KMS-11 (cell line): ENCODE measurements at regions not wholly inside any gene's neighbourhood (a gene's known extent, or its start where the extent isn't known, plus 50 kb on each side); places are given as distances from the start of the nearest gene placed in this dataset.

Experiments used
- H2AFZ ChIP-seq: fragments of 200-600 bp; sonication (generic); 2 replicates; pipeline ENCODE4 v1.6.1; 2016; ENCODE audit warnings: antibody characterized with exemption, mixed run types, low read depth
- H3K27ac ChIP-seq: fragments of 200-600 bp; sonication (generic); 2 replicates; pipeline ENCODE4 v1.6.1; 2016; ENCODE audit warnings: mild to moderate bottlenecking, mixed run types
- H3K27me3 ChIP-seq: fragments of 200-600 bp; sonication (generic); 2 replicates; pipeline ENCODE4 v1.6.1; 2017; ENCODE audit warnings: mild to moderate bottlenecking, low read depth, mixed run types, moderate library complexity; ENCODE audit not compliant: insufficient read depth
- H3K36me3 ChIP-seq: fragments of 200-600 bp; sonication (generic); 2 replicates; pipeline ENCODE4 v1.6.1; 2017; ENCODE audit warnings: mild to moderate bottlenecking, mixed run types; ENCODE audit not compliant: insufficient read depth
- H3K4me1 ChIP-seq: fragments of 200-600 bp; sonication (generic); 2 replicates; pipeline ENCODE4 v1.6.1; 2016; ENCODE audit warnings: mild to moderate bottlenecking, low read depth, mixed run types; ENCODE audit not compliant: poor library complexity, severe bottlenecking
- H3K4me2 ChIP-seq: fragments of 200-600 bp; sonication (generic); 2 replicates; pipeline ENCODE4 v1.7.0; 2016; ENCODE audit warnings: mild to moderate bottlenecking, mixed run types
- H3K4me3 ChIP-seq: fragments of 200-600 bp; sonication (generic); IDR thresholded peaks from 2 replicates; pipeline ENCODE4 v1.6.1; 2017; ENCODE audit warnings: low read depth, low read length, mixed read lengths; ENCODE audit not compliant: insufficient read depth
- H3K79me2 ChIP-seq: fragments of 200-600 bp; sonication (generic); 2 replicates; pipeline ENCODE4 v1.6.1; 2016; ENCODE audit warnings: low read depth, mixed run types; ENCODE audit not compliant: insufficient read depth
- H3K9ac ChIP-seq: fragments of 200-600 bp; sonication (generic); 2 replicates; pipeline ENCODE4 v1.6.1; 2016; ENCODE audit warnings: mild to moderate bottlenecking, mixed run types
- H4K20me1 ChIP-seq: fragments of 200-600 bp; sonication (generic); 2 replicates; pipeline ENCODE4 v1.6.1; 2016; ENCODE audit warnings: mild to moderate bottlenecking, mixed run types; ENCODE audit not compliant: insufficient read depth
- TF ChIP-seq, protein P1 (sequence below): fragments of 200-600 bp; sonication (generic); conservative IDR thresholded peaks from 2 replicates; pipeline ENCODE4 v1.6.1; 2017; ENCODE audit warnings: low read depth, mild to moderate bottlenecking, antibody characterized with exemption, low read length, moderate library complexity, mixed read lengths

DNA sequence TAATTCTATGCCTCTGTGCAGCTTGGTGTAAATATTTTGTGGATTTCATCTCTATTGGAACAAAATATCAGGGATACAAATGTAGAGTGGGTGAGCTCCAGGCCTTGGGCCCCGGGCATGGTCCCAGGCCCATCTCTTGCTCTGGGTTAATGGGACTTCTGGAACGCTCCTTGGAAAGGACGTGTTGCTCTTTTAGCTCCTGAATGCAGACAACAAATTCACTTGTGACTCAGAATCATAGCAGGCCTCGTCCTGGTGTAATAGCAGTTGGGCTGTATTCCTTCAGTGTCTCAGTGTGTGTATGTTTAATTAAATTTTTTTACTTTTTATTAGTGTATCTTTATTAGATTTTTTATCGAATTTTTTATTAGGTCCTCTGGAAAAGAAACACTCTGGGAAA is 266.7 kb upstream of the C2CD4B start:
- H3K4me2 ChIP-seq = no peak overlapping the region; the same call in 1 of the 2 replicates
- no peaks in the 10 kb centered on the region for H3K36me3 ChIP-seq
- H3K27ac ChIP-seq = no peak overlapping the region

DNA sequence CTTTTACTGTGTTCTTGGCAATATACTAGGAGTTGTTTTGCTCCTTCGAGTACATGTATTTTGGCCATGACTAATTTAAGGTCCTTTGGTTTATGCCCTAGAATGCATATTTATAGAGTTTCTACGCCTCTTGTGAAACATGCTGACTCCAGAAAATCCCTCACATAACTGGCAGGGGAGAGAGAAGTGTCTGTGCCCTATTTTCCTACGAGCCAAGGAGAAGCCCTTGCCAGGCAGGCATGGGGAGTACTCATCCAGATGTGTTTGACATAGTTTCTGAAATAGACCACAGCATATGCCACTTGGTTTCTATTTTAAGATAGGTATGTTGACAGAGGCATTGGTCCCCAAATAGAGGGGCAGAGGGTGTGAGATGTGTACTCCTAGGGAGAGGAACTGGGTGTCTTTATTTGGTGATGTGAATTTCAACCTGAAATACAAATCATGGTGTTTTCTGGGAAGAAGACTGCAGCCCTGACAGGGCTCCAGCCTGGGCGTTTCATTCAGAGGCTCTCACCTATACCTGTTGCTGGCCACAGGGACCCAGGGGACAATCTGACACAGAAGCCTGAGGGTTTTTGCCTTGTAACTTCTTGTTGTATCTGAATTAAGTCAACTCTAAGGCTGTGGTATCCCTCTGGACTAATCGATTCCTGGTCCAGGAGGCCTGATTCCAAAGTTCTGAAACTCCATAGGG is 267.8 kb upstream of the C2CD4B start:
- H3K27ac ChIP-seq = peak overlapping the region; percentile 23; the same call in 1 of the 2 replicates

More for the DNA sequence above, 266.7 kb upstream of the C2CD4B start:
- H3K79me2 ChIP-seq = no peaks in the 10 kb centered on the region
- H4K20me1 ChIP-seq = no peaks in the 10 kb centered on the region
- no peaks in the 10 kb centered on the region for H3K27me3 ChIP-seq
- H3K4me3 ChIP-seq = no peak overlapping the region
- TF ChIP-seq, protein P1, sequence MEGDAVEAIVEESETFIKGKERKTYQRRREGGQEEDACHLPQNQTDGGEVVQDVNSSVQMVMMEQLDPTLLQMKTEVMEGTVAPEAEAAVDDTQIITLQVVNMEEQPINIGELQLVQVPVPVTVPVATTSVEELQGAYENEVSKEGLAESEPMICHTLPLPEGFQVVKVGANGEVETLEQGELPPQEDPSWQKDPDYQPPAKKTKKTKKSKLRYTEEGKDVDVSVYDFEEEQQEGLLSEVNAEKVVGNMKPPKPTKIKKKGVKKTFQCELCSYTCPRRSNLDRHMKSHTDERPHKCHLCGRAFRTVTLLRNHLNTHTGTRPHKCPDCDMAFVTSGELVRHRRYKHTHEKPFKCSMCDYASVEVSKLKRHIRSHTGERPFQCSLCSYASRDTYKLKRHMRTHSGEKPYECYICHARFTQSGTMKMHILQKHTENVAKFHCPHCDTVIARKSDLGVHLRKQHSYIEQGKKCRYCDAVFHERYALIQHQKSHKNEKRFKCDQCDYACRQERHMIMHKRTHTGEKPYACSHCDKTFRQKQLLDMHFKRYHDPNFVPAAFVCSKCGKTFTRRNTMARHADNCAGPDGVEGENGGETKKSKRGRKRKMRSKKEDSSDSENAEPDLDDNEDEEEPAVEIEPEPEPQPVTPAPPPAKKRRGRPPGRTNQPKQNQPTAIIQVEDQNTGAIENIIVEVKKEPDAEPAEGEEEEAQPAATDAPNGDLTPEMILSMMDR = no peak
- H2AFZ ChIP-seq = no peak overlapping the region
- H3K4me1 ChIP-seq = peaks cover 24% of the 10 kb centered on the region
- H3K9ac ChIP-seq = no peak overlapping the region

GRCh38 chr15:62436235-62436634 is 271.1 kb upstream of the C2CD4B start:
- TF ChIP-seq, protein P1 = no peak
- H3K27ac ChIP-seq = no peak overlapping the region
- no peak overlapping the region for H2AFZ ChIP-seq
- H3K4me3 ChIP-seq = no peak overlapping the region
- H3K9ac ChIP-seq = no peak overlapping the region
- no peaks in the 10 kb centered on the region for H3K79me2 ChIP-seq
- no peaks in the 10 kb centered on the region for H4K20me1 ChIP-seq
- no peak overlapping the region for H3K4me2 ChIP-seq
- H3K36me3 ChIP-seq = no peaks in the 10 kb centered on the region
- peaks cover 24% of the 10 kb centered on the region for H3K4me1 ChIP-seq
- no peaks in the 10 kb centered on the region for H3K27me3 ChIP-seq

More for the DNA sequence above, 267.8 kb upstream of the C2CD4B start:
- H4K20me1 ChIP-seq = no peaks in the 10 kb centered on the region
- H3K4me2 ChIP-seq = peak overlapping the region; percentile 78
- H3K79me2 ChIP-seq = no peaks in the 10 kb centered on the region
- H2AFZ ChIP-seq = peak overlapping the region; percentile 24
- peaks cover 24% of the 10 kb centered on the region for H3K4me1 ChIP-seq
- H3K9ac ChIP-seq = no peak overlapping the region
- no peaks in the 10 kb centered on the region for H3K27me3 ChIP-seq
- H3K4me3 ChIP-seq = no peak overlapping the region
- TF ChIP-seq, protein P1 = no peak
- H3K36me3 ChIP-seq = no peaks in the 10 kb centered on the region

DNA sequence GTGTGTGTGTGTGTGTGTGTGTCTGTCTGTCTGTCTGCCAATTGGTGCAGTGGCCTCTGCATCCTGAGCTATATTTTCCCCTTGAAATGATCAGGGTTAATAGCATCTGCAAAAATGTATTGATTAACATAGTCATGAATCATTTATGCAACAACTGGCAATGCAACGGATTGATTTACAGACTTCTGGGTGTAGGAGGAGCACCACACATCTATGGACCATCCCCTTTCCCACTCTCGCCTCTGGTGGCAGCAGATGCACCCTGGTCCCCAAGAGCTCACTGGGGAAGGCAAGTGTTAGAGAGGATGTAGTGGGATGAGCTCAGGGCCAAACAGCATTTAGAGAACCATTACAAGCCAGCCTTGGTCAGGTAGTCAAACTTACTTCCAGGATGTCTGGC is 272.7 kb upstream of the C2CD4B start:
- Histone ChIP-seq H3K79me2 (no peaks in the 10 kb centered on the region), H3K36me3 (no peaks in the 10 kb centered on the region)
- TF ChIP-seq, protein P1 = no peak

More for the DNA sequence above, 272.7 kb upstream of the C2CD4B start:
- no peak overlapping the region for H3K4me2 ChIP-seq
- no peaks in the 10 kb centered on the region for H4K20me1 ChIP-seq
- no peak overlapping the region for H2AFZ ChIP-seq
- peaks cover 12% of the 10 kb centered on the region for H3K4me1 ChIP-seq
- no peak overlapping the region for H3K9ac ChIP-seq
- H3K4me3 ChIP-seq = no peak overlapping the region
- no peak overlapping the region for H3K27ac ChIP-seq
- H3K27me3 ChIP-seq = no peaks in the 10 kb centered on the region
